Heart left ventricle (tissue), 13 donors: ENCODE measurements at regions not wholly inside any gene's neighbourhood (a gene's known extent, or its start where the extent isn't known, plus 50 kb on each side); places are given as distances from the start of the nearest gene placed in this dataset.

Source experiments
- POLR2A ChIP-seq, 2 donors: fragments of 450-650 bp; IDR thresholded peaks; one replicate each; pipeline ENCODE4 v1.6.1; 2017; ENCODE audit warnings: antibody characterized with exemption in 2 of 2, mild to moderate bottlenecking in 2 of 2, moderate library complexity in 2 of 2
- TF ChIP-seq, protein P1 (sequence below), 12 donors: fragments of 200-600 bp; sonication (generic) in 4 of 12; IDR thresholded peaks; one replicate each; pipeline versions ENCODE4 v1.5.0 to v1.8.0; 2018 to 2022; ENCODE audit warnings: antibody characterized with exemption in 12 of 12, mild to moderate bottlenecking in 5 of 12
- donor health status: ischemic (EF 13 %, LVEDD 7.1; RV severe dilation, severe dysfunction).
- donor health status: DM: no; HTN: yes; CAD: no.
- donor health status: DM: no; HTN: no; CAD: no.
- donor health status: ischemic (EF 25% LVEDD 6.9; RV normal size, moderate dysfunction).
- donor health status: ischemic (EF 25% LVEDD 5.7; RV mildly dilated, moderate dysfunction).
- donor health status: ischemic (EF 35%, LVEDD 5.7; RV mildly dilated, moderate dysfunction).
- donor health status: nonischemic (EF 11% LVEDD 7.7; RV severe dilation, severe dysfunction).
- donor health status: DM: yes; HTN: yes; CAD: no.
- donor health status: PGD.
- donor health status: ischemic (EF 29% LVEDD 5.4; RV normal size, mild dysfunction).
- donor health status: nonischemic (EF 23%, LVEDD 6.1; RV moderate dilation, normal function).

DNA sequence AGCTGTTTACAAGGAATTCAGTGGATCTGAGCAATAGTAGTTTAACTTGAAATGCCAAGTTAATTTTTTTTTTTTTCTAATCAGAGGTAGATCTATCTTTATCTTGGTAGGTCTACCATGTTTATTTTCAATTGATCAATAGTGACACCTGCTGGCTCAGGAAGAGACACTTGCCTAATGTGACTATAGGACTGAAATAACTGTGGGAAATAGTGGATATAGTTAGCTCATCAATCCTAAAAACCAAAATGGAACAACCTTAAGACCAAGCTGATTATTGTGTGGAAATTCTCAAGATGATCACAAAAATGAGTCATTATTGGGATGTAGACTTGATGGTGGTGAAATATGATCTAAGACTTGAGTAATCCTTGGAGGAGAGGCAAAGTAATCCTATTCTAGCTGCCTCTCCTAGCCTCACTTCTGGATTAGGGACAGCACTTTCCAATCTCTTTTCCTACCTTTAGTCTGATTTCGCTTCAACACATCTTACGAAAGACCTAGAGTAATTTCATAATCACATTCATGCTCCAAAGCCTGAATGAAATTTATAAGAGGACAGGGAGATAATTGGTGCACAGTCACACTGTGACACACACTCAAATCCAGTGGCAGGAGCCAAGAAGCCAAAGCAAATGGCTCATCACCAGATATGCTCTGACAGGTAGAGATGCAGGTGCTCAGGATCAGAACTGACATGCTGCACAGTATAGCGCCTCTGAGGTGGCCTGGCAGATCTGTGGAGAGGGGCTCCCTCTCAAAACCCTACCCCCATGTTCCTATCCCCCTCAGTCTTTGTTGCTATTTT, 156.3 kb downstream of the HMHB1 start:
- TF ChIP-seq, protein P1, sequence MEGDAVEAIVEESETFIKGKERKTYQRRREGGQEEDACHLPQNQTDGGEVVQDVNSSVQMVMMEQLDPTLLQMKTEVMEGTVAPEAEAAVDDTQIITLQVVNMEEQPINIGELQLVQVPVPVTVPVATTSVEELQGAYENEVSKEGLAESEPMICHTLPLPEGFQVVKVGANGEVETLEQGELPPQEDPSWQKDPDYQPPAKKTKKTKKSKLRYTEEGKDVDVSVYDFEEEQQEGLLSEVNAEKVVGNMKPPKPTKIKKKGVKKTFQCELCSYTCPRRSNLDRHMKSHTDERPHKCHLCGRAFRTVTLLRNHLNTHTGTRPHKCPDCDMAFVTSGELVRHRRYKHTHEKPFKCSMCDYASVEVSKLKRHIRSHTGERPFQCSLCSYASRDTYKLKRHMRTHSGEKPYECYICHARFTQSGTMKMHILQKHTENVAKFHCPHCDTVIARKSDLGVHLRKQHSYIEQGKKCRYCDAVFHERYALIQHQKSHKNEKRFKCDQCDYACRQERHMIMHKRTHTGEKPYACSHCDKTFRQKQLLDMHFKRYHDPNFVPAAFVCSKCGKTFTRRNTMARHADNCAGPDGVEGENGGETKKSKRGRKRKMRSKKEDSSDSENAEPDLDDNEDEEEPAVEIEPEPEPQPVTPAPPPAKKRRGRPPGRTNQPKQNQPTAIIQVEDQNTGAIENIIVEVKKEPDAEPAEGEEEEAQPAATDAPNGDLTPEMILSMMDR (IDR thresholded peaks at IDR 0.05): peak; percentile 10 to 65 (median 28)
- no peak for TF ChIP-seq POLR2A (IDR thresholded peaks at IDR 0.05)
